Loucy (cell line): ENCODE measurements at regions not wholly inside any gene's neighbourhood (a gene's known extent, or its start where the extent isn't known, plus 50 kb on each side); places are given as distances from the start of the nearest gene placed in this dataset.

Experiments used
- EZH2phosphoT487 ChIP-seq: fragments of 200-600 bp; IDR thresholded peaks from 2 replicates; pipeline ENCODE4 v1.6.1; 2018; ENCODE audit warnings: antibody characterized with exemption, mild to moderate bottlenecking, moderate library complexity, borderline replicate concordance
- TF ChIP-seq, protein P1 (sequence below): fragments of 200-600 bp; sonication (generic); conservative IDR thresholded peaks from 2 replicates; pipeline ENCODE4 v1.5.1; 2014; ENCODE audit warnings: mild to moderate bottlenecking, antibody characterized with exemption, low read length

DNA sequence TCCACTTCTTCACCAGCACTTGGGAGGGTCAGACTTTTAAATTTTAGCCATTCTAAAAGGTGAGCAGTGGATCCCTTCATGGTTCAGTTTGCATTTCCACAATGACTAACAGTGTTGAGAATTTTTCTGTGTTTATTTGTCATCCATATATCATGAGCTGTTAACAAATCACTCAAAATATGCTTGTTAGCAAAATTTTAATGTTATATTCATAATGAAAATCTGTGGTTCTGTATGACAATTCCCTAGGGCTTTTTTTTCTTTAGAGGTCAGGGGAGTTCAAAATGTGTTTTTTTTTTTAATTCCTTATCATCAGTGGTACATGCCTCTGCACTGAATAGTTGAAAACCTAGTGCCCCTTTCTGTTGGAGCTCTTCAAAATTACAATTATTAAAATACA, 682.2 kb upstream of the ADGRL2 start:
- TF ChIP-seq EZH2phosphoT487 = no peak
- TF ChIP-seq, protein P1, sequence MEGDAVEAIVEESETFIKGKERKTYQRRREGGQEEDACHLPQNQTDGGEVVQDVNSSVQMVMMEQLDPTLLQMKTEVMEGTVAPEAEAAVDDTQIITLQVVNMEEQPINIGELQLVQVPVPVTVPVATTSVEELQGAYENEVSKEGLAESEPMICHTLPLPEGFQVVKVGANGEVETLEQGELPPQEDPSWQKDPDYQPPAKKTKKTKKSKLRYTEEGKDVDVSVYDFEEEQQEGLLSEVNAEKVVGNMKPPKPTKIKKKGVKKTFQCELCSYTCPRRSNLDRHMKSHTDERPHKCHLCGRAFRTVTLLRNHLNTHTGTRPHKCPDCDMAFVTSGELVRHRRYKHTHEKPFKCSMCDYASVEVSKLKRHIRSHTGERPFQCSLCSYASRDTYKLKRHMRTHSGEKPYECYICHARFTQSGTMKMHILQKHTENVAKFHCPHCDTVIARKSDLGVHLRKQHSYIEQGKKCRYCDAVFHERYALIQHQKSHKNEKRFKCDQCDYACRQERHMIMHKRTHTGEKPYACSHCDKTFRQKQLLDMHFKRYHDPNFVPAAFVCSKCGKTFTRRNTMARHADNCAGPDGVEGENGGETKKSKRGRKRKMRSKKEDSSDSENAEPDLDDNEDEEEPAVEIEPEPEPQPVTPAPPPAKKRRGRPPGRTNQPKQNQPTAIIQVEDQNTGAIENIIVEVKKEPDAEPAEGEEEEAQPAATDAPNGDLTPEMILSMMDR = no peak
